Adrenal gland (tissue), 9 donors: ENCODE measurements at regions not wholly inside any gene's neighbourhood (a gene's known extent, or its start where the extent isn't known, plus 50 kb on each side); places are given as distances from the start of the nearest gene placed in this dataset.
A peak's percentile ranks its signal among the peaks of the same experiment; 100 is the strongest.

Source experiments
- DNase-seq, 7 donors: peaks; one replicate each; pipeline ENCODE4 v3.0.0-alpha.2; 2019 to 2020
- H3K27ac ChIP-seq, 5 donors: fragments of 200-600 bp; sonication (generic) in 4 of 5; 1 replicate in 3 of 5; 2 replicates in 2 of 5; pipeline versions ENCODE4 v1.5.1 to v1.8.0; 2016 to 2020; ENCODE audit warnings: mild to moderate bottlenecking in 1 of 5
- H3K27me3 ChIP-seq: fragments of 200-600 bp; 2 replicates; pipeline ENCODE4 v1.8.0; 2021
- H3K36me3 ChIP-seq, 2 donors: fragments of 200-600 bp; replicated peaks in 1 of 2; 1 replicate in 1 of 2; 2 replicates in 1 of 2; pipeline versions ENCODE4 v1.5.1 to v1.8.0; 2018 to 2022
- H3K4me1 ChIP-seq, 2 donors: fragments of 200-600 bp; replicated peaks in 1 of 2; 1 replicate in 1 of 2; 2 replicates in 1 of 2; pipeline versions ENCODE4 v1.5.1 to v1.8.0; 2018 to 2021
- H3K4me3 ChIP-seq, 4 donors: fragments of 200-600 bp; sonication (generic) in 3 of 4; one replicate each; pipeline ENCODE4 v1.5.1; 2016 to 2018
- H3K9me3 ChIP-seq, 3 donors: fragments of 200-600 bp; sonication (generic) in 1 of 3; replicated peaks in 1 of 3; 1 replicate in 2 of 3; 2 replicates in 1 of 3; pipeline versions ENCODE4 v1.5.1 to v1.8.0; 2016 to 2021
- CTCF ChIP-seq, 6 experiments: fragments of 450-650 bp in 4 of 6; fragments of 200-600 bp in 2 of 6; sonication (generic) in 1 of 6; IDR thresholded peaks; 1 replicate in 5 of 6; 2 replicates in 1 of 6; pipeline versions ENCODE4 v1.5.1 to v1.8.0; 2016 to 2021; ENCODE audit warnings: antibody characterized with exemption in 6 of 6, mild to moderate bottlenecking in 2 of 6, moderate library complexity in 1 of 6
- POLR2A ChIP-seq, 2 donors: fragments of 450-650 bp; IDR thresholded peaks; one replicate each; pipeline ENCODE4 v1.6.1; 2017; ENCODE audit warnings: antibody characterized with exemption in 2 of 2, mild to moderate bottlenecking in 2 of 2, moderate library complexity in 1 of 2
- WGBS, 4 donors: extraction: QIAGEN DNeasy Blood & Tissue Kit in 2 of 4; methylation state at CpG; one replicate each; pipeline versions ENCODE4 v1.1.5 to v1.1.7; 2013 to 2017; 5-methylcytosine and 5-hydroxymethylcytosine counted together
- intact Hi-C, 2 donors: fragments of 100-400 bp; cut with DNase I; formaldehyde crosslinking; loops; one replicate each; pipeline versions ENCODE4 v1.14.1 to v1.15.0; 2022 to 2023
- donor health status: healthy with polysubstance abuse.
- donor health status: Bipolar disorder and iron deficiency.
- donor health status: DM: yes; HTN: yes; CAD: no.
- donor health status: DM: no; HTN: no; CAD: no.
- donor health status: DM: no; HTN: no; CAD: no.

- Histone ChIP-seq H3K4me1 (peaks cover 21 to 54% of the 10 kb centered on the region in 2 donors), H3K4me3 (no peak overlapping the region), H3K9me3 (no peaks in the 10 kb centered on the region), H3K36me3 (no peaks in the 10 kb centered on the region), H3K27ac (no peak overlapping the region), H3K27me3 (no peaks in the 10 kb centered on the region)
- WGBS, 4 donors, result 82 to 96% (median 90%) methylated on average over 3 of the region's 3 CpGs
- no peak for DNase-seq
- intact Hi-C loops, result no loop called here
- no peak for TF ChIP-seq CTCF (IDR thresholded peaks at IDR 0.05)
- TF ChIP-seq POLR2A (IDR thresholded peaks at IDR 0.05), result no peak
Measured at GRCh38 chr14:100673807-100674154, 52.9 kb upstream of the DLK1 start.

- TF ChIP-seq CTCF (IDR thresholded peaks at IDR 0.05) (no peak), POLR2A (IDR thresholded peaks at IDR 0.05) (no peak)
- no peak overlapping the region for H3K27ac ChIP-seq
- 88 to 94% (median 90%) methylated on average over 5 of the region's 5 CpGs for WGBS, 4 donors
- peaks cover 21 to 49% of the 10 kb centered on the region in 2 donors for H3K4me1 ChIP-seq
- no peak for DNase-seq
- no peaks in the 10 kb centered on the region for H3K9me3 ChIP-seq
- intact Hi-C loops, result no loop called here
- H3K27me3 ChIP-seq, result no peaks in the 10 kb centered on the region
- no peak overlapping the region for H3K4me3 ChIP-seq
- no peaks in the 10 kb centered on the region for H3K36me3 ChIP-seq
Measured at GRCh38 chr14:100674428-100674827, 52.3 kb upstream of the DLK1 start.

GRCh38 chr14:100674897-100675619, 51.6 kb upstream of the DLK1 start:
- intact Hi-C loops, result no loop called here
- no peak for DNase-seq
- no peaks in the 10 kb centered on the region for H3K36me3 ChIP-seq
- H3K27ac ChIP-seq, result peak overlapping the region in 1 of 5 donors; percentile 21
- TF ChIP-seq POLR2A (IDR thresholded peaks at IDR 0.05), result no peak
- TF ChIP-seq CTCF (IDR thresholded peaks at IDR 0.05), result no peak
- H3K27me3 ChIP-seq, result no peaks in the 10 kb centered on the region
- no peak overlapping the region for H3K4me3 ChIP-seq
- WGBS, 4 donors, result 78 to 91% (median 86%) methylated on average over 15 to 19 of the region's 19 CpGs
- H3K9me3 ChIP-seq, result no peaks in the 10 kb centered on the region
- H3K4me1 ChIP-seq, result peaks cover 16 to 46% of the 10 kb centered on the region in 2 donors

- Histone ChIP-seq H3K27ac (peak overlapping the region in 2 of 5 donors; percentile 32 to 84), H3K9me3 (no peaks in the 10 kb centered on the region), H3K4me1 (peaks cover 19 to 46% of the 10 kb centered on the region in 2 donors), H3K4me3 (no peak overlapping the region), H3K36me3 (no peaks in the 10 kb centered on the region), H3K27me3 (no peaks in the 10 kb centered on the region)
- no peak for DNase-seq
- intact Hi-C loops, result no loop called here
- WGBS, 4 donors, result 59 to 72% (median 67%) methylated on average over 15 to 20 of the region's 20 CpGs
- TF ChIP-seq POLR2A (IDR thresholded peaks at IDR 0.05) (no peak), CTCF (IDR thresholded peaks at IDR 0.05) (no peak)
Measured at GRCh38 chr14:100675699-100676684, 50.7 kb upstream of the DLK1 start.
